Stomach (tissue), 4 donors: ENCODE measurements at regions not wholly inside any gene's neighbourhood (a gene's known extent, or its start where the extent isn't known, plus 50 kb on each side); places are given as distances from the start of the nearest gene placed in this dataset.

Experiments used
- EP300 ChIP-seq: sonication (generic); formaldehyde crosslinking; IDR thresholded peaks from one replicate; pipeline ENCODE4 v1.6.1; 2017; ENCODE audit warnings: antibody characterized with exemption
- POLR2A ChIP-seq, 4 donors: fragments of 450-650 bp; IDR thresholded peaks; one replicate each; pipeline ENCODE4 v1.6.1; 2016; ENCODE audit warnings: antibody characterized with exemption in 4 of 4, control low read depth in 2 of 4, mild to moderate bottlenecking in 1 of 4, moderate library complexity in 1 of 4
- POLR2AphosphoS5 ChIP-seq, 3 donors: sonication (generic); formaldehyde crosslinking; IDR thresholded peaks; one replicate each; pipeline ENCODE4 v1.6.1; 2016; ENCODE audit warnings: antibody characterized with exemption in 3 of 3
- TF ChIP-seq, protein P1 (sequence below), 7 experiments: fragments of 450-650 bp in 4 of 7; fragments of 200-600 bp in 3 of 7; sonication (generic) in 3 of 7; IDR thresholded peaks; one replicate each; pipeline ENCODE4 v1.5.1; 2016 to 2019; ENCODE audit warnings: antibody characterized with exemption in 7 of 7, control low read depth in 2 of 7, mild to moderate bottlenecking in 1 of 7

GRCh38 chr6:165848086-165848426 lies 185.0 kb upstream of the PDE10A start:
- TF ChIP-seq, protein P1, sequence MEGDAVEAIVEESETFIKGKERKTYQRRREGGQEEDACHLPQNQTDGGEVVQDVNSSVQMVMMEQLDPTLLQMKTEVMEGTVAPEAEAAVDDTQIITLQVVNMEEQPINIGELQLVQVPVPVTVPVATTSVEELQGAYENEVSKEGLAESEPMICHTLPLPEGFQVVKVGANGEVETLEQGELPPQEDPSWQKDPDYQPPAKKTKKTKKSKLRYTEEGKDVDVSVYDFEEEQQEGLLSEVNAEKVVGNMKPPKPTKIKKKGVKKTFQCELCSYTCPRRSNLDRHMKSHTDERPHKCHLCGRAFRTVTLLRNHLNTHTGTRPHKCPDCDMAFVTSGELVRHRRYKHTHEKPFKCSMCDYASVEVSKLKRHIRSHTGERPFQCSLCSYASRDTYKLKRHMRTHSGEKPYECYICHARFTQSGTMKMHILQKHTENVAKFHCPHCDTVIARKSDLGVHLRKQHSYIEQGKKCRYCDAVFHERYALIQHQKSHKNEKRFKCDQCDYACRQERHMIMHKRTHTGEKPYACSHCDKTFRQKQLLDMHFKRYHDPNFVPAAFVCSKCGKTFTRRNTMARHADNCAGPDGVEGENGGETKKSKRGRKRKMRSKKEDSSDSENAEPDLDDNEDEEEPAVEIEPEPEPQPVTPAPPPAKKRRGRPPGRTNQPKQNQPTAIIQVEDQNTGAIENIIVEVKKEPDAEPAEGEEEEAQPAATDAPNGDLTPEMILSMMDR (IDR thresholded peaks at IDR 0.05), result no peak
- no peak for TF ChIP-seq POLR2A (IDR thresholded peaks at IDR 0.05)
- TF ChIP-seq EP300, result no peak
- TF ChIP-seq POLR2AphosphoS5 (IDR thresholded peaks at IDR 0.05), result no peak
